Lower lobe of right lung (tissue), 2 donors: ENCODE measurements at regions not wholly inside any gene's neighbourhood (a gene's known extent, or its start where the extent isn't known, plus 50 kb on each side); places are given as distances from the start of the nearest gene placed in this dataset.
A peak's percentile ranks its signal among the peaks of the same experiment; 100 is the strongest.

Experiments used
- ATAC-seq, 2 donors: fragments of 200-7000 bp; cut with Tn5 transposase; one replicate each; pipeline ENCODE4 v1.9.1; 2020 to 2022; ENCODE audit warnings: mild to moderate bottlenecking in 2 of 2, moderate library complexity in 2 of 2
- DNase-seq: peaks from one replicate; pipeline ENCODE4 v3.0.0-alpha.2; 2020
- H3K27ac ChIP-seq: fragments of 200-600 bp; one replicate; pipeline ENCODE4 v1.8.0; 2022
- H3K27me3 ChIP-seq: fragments of 200-600 bp; one replicate; pipeline ENCODE4 v1.8.0; 2022; ENCODE audit warnings: low read depth
- H3K36me3 ChIP-seq: fragments of 200-600 bp; one replicate; pipeline ENCODE4 v1.8.0; 2022; ENCODE audit warnings: mild to moderate bottlenecking
- H3K4me1 ChIP-seq: fragments of 200-600 bp; one replicate; pipeline ENCODE4 v1.8.0; 2022
- H3K4me3 ChIP-seq: fragments of 200-600 bp; one replicate; pipeline ENCODE4 v1.8.0; 2022; ENCODE audit warnings: mild to moderate bottlenecking
- H3K9me3 ChIP-seq: fragments of 200-600 bp; one replicate; pipeline ENCODE4 v1.8.0; 2022
- CTCF ChIP-seq: fragments of 200-600 bp; IDR thresholded peaks from one replicate; pipeline ENCODE4 v1.8.0; 2022; ENCODE audit warnings: antibody characterized with exemption, mild to moderate bottlenecking
- intact Hi-C: fragments of 100-400 bp; cut with DNase I; formaldehyde crosslinking; loops from one replicate; pipeline ENCODE4 v1.11.0; 2022
- donor health status: DM: no; HTN: yes; CAD: no; lungs with severe emphysema.

DNA sequence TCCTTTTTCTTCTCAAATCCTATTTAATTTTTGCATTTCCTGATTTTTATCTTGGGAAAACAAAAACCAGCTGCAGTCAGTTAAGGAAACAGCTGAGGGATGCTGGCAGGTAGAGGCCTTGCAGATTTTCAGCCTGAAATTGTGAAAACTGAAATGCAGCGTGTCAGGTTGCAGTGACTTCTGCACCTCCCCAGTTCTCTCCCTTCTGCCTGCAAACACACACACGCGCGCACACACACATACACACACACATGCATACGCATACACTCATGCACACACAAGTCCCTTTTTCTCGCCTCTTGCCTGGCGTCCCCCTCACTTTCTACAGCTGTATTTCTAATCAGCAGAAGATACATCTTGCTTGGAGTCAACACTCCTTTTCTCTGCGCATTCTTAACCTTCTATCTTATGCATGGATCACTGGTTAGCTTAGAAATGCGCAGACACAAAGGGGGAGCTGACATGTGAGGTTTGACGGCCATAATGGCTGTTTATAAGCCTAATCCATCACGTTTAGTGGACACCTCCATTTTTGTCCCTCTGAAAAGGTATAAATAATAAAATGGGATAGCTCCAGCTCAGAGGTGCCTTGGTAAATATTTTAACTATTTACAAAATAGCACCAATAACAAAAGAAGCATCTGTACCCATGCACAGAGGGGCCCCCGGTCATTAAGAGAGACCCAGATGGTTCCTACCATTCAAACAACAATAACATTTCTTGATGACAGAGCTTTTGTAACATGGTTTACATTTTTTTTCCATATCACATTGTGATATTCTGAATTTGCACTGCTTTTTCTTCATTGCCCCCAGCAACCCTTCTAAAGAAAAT is 392.1 kb upstream of the SALL1 start:
- H3K4me1 ChIP-seq: no peaks in the 10 kb centered on the region
- no peaks in the 10 kb centered on the region for H3K36me3 ChIP-seq
- DNase-seq: no peak
- no peak for TF ChIP-seq CTCF
- H3K4me3 ChIP-seq: no peak overlapping the region
- intact Hi-C loops: no loop called here
- peaks cover 4% of the 10 kb centered on the region for H3K27me3 ChIP-seq
- H3K27ac ChIP-seq: no peak overlapping the region
- no peaks in the 10 kb centered on the region for H3K9me3 ChIP-seq
- ATAC-seq: no peak

GRCh38 chr16:51540259-51540658 is 389.2 kb upstream of the SALL1 start:
- H3K9me3 ChIP-seq: no peaks in the 10 kb centered on the region
- no peaks in the 10 kb centered on the region for H3K4me1 ChIP-seq
- ATAC-seq (no peak), DNase-seq (no peak)
- TF ChIP-seq CTCF: no peak
- H3K4me3 ChIP-seq: no peak overlapping the region
- H3K27ac ChIP-seq: no peak overlapping the region
- H3K27me3 ChIP-seq: peaks cover 4% of the 10 kb centered on the region
- no peaks in the 10 kb centered on the region for H3K36me3 ChIP-seq
- intact Hi-C loops: no loop called here

DNA sequence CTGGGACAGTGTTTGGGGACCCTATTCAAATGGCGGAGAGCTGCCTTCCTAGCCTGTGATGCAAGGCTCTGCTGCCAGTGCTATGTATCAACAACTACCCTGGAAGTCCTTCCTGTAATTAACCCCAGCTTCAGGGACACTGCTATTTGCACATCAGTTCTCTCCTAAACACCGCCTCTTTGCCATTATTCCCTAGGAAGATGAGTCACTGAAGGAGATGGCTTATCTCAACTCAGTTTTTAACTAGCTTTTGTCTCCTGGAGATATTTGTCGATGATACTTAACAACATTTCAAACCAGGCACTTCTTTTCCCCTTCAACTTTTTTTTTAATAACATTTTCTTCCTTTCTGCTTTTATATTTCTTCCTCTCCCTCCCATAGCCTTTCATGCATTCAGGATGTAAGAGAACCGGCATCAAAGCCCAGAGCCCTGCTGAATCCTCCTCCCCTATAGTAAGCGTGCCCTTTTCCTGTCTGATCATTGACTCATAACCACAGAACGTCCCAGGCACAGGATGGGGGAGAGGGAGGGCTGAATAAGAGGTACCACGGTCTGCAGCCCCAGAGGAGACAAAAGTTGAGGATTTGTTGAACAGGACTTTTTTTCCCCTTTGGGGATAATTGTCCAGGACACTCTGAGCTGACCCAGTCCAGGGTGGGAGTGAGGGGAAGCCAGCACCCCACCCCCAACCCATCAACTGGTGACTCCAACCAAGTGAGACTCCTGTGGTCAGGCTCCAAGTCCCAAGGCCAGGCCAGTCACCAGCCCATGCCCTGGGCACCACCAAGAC is 387.8 kb upstream of the SALL1 start:
- no peak overlapping the region for H3K4me3 ChIP-seq
- peak in 1 of 2 donors; percentile 27 for ATAC-seq
- no peak for TF ChIP-seq CTCF
- intact Hi-C loops: no loop called here
- H3K27me3 ChIP-seq: peaks cover 2% of the 10 kb centered on the region
- no peak overlapping the region for H3K27ac ChIP-seq
- no peaks in the 10 kb centered on the region for H3K9me3 ChIP-seq
- DNase-seq: no peak
- H3K36me3 ChIP-seq: no peaks in the 10 kb centered on the region
- no peaks in the 10 kb centered on the region for H3K4me1 ChIP-seq

DNA sequence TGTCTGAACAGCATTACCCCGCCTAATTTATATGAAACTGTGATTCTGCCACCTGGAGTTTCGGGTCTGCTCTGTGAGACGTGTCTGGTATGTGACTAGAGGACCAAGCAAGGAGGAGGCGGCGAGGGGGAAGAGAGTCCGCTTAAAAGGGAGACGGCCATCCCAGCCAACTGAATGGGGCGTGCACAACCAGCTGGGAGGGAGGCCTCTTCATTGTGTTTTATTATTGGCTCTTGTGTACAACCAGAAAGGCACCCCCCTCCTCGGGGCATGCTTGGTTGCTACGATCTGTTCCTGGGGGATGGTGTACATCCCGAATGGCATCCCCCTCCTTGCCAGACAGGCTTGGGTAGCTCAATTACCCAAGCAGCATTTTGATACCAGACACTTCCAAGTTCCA is 384.5 kb upstream of the SALL1 start:
- no peak overlapping the region for H3K27ac ChIP-seq
- H3K36me3 ChIP-seq: no peaks in the 10 kb centered on the region
- intact Hi-C loops: no loop called here
- H3K4me3 ChIP-seq: no peak overlapping the region
- ATAC-seq (no peak), DNase-seq (no peak)
- no peaks in the 10 kb centered on the region for H3K4me1 ChIP-seq
- no peaks in the 10 kb centered on the region for H3K9me3 ChIP-seq
- no peaks in the 10 kb centered on the region for H3K27me3 ChIP-seq
- no peak for TF ChIP-seq CTCF

DNA sequence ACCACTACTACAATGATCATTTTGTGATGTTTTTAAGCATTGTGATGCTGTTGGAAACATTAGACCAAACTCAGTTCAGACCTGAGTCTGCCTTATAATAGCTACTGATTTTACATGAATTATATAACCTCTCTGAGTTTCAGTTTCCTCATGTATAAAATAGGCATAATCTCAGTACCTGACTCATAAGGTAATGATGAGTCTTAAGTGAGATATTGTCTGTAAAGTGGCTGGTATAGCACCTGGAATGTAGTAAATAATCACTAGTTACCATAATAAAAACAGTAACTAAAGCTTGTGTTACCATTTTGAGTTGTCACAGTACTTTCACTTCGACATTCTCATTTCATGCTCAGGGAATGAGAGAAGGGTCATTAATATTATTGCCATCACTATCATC is 381.5 kb upstream of the SALL1 start:
- no peaks in the 10 kb centered on the region for H3K27me3 ChIP-seq
- DNase-seq (no peak), ATAC-seq (no peak)
- H3K4me3 ChIP-seq: no peak overlapping the region
- TF ChIP-seq CTCF: no peak
- H3K4me1 ChIP-seq: no peaks in the 10 kb centered on the region
- no peaks in the 10 kb centered on the region for H3K9me3 ChIP-seq
- H3K36me3 ChIP-seq: no peaks in the 10 kb centered on the region
- H3K27ac ChIP-seq: no peak overlapping the region
- intact Hi-C loops: no loop called here
